ENCODE measurements at regions not wholly inside any gene's neighbourhood (a gene's known extent, or its start where the extent isn't known, plus 50 kb on each side); places are given as distances from the start of the nearest gene placed in this dataset.

- Histone ChIP-seq H3K4me1 (ENCODE audit: insufficient read depth, low read length, poor library complexity, severe bottlenecking) (no peaks in the 10 kb centered on the region), H3K27me3 (replicated peaks; ENCODE audit: insufficient read depth, low read depth, low read length, poor library complexity) (no peaks in the 10 kb centered on the region), H3K36me3 (ENCODE audit: insufficient read depth, low read length, poor library complexity, severe bottlenecking) (no peaks in the 10 kb centered on the region), H3K9me3 (ENCODE audit: low read depth, low read length, poor library complexity, severe bottlenecking) (peaks cover 16% of the 10 kb centered on the region), H3K27ac (ENCODE audit: low read depth, low read length, poor library complexity, severe bottlenecking) (no peak overlapping the region), H3K4me3 (ENCODE audit: low read depth, low read length, poor library complexity, severe bottlenecking) (no peak overlapping the region)
- ChIA-PET CTCF (no interaction called here), POLR2A (ENCODE audit: low non-redundant PET) (no interaction called here)
- intact Hi-C loops (cut with micrococcal nuclease; ENCODE audit: unreplicated experiment): no loop called here
- no TSS peak for BruUV-seq (replicated peaks)
- DNase-seq (ENCODE audit: low spot score): no peak
- TF ChIP-seq CTCF (conservative IDR thresholded peaks at IDR 0.05; ENCODE audit: low read depth, low read length): no peak
- TF ChIP-seq EZH2 (IDR thresholded peaks at IDR 0.05; ENCODE audit: borderline replicate concordance, low read depth, low read length, poor library complexity, severe bottlenecking): no peak
Observed at GRCh38 chr10:130910848-130911247, 400.7 kb downstream of the TCERG1L start.

- Histone ChIP-seq H3K27me3 (replicated peaks; ENCODE audit: insufficient read depth, low read depth, low read length, poor library complexity) (no peaks in the 10 kb centered on the region), H3K9me3 (ENCODE audit: low read depth, low read length, poor library complexity, severe bottlenecking) (peaks cover 16% of the 10 kb centered on the region), H3K27ac (ENCODE audit: low read depth, low read length, poor library complexity, severe bottlenecking) (no peak overlapping the region), H3K4me1 (ENCODE audit: insufficient read depth, low read length, poor library complexity, severe bottlenecking) (no peaks in the 10 kb centered on the region), H3K4me3 (ENCODE audit: low read depth, low read length, poor library complexity, severe bottlenecking) (no peak overlapping the region), H3K36me3 (ENCODE audit: insufficient read depth, low read length, poor library complexity, severe bottlenecking) (no peaks in the 10 kb centered on the region)
- DNase-seq (ENCODE audit: low spot score): no peak
- POLR2A ChIA-PET (ENCODE audit: low non-redundant PET): no interaction called here
- TF ChIP-seq EZH2 (IDR thresholded peaks at IDR 0.05; ENCODE audit: borderline replicate concordance, low read depth, low read length, poor library complexity, severe bottlenecking): no peak
- TF ChIP-seq CTCF (conservative IDR thresholded peaks at IDR 0.05; ENCODE audit: low read depth, low read length): no peak
- CTCF ChIA-PET: no interaction called here
- BruUV-seq (replicated peaks): no TSS peak
- intact Hi-C loops (cut with micrococcal nuclease; ENCODE audit: unreplicated experiment): no loop called here
Observed at GRCh38 chr10:130913844-130914243, 397.7 kb downstream of the TCERG1L start.

GRCh38 chr10:130914367-130914766 is 397.2 kb downstream of the TCERG1L start:
- TF ChIP-seq EZH2 (IDR thresholded peaks at IDR 0.05; ENCODE audit: borderline replicate concordance, low read depth, low read length, poor library complexity, severe bottlenecking): no peak
- no peak for TF ChIP-seq CTCF (conservative IDR thresholded peaks at IDR 0.05; ENCODE audit: low read depth, low read length)
- no peaks in the 10 kb centered on the region for H3K27me3 ChIP-seq (replicated peaks; ENCODE audit: insufficient read depth, low read depth, low read length, poor library complexity)
- no peak overlapping the region for H3K4me3 ChIP-seq (ENCODE audit: low read depth, low read length, poor library complexity, severe bottlenecking)
- H3K27ac ChIP-seq (ENCODE audit: low read depth, low read length, poor library complexity, severe bottlenecking): no peak overlapping the region
- ChIA-PET POLR2A (ENCODE audit: low non-redundant PET) (no interaction called here), CTCF (no interaction called here)
- no peak for DNase-seq (ENCODE audit: low spot score)
- H3K4me1 ChIP-seq (ENCODE audit: insufficient read depth, low read length, poor library complexity, severe bottlenecking): no peaks in the 10 kb centered on the region
- no TSS peak for BruUV-seq (replicated peaks)
- intact Hi-C loops (cut with micrococcal nuclease; ENCODE audit: unreplicated experiment): no loop called here
- peaks cover 16% of the 10 kb centered on the region for H3K9me3 ChIP-seq (ENCODE audit: low read depth, low read length, poor library complexity, severe bottlenecking)
- no peaks in the 10 kb centered on the region for H3K36me3 ChIP-seq (ENCODE audit: insufficient read depth, low read length, poor library complexity, severe bottlenecking)

Measured in A673 (cell line).